HS-5 (cell line): ENCODE measurements at regions not wholly inside any gene's neighbourhood (a gene's known extent, or its start where the extent isn't known, plus 50 kb on each side); places are given as distances from the start of the nearest gene placed in this dataset.

Experiments
- DNase-seq: peaks from one replicate; pipeline ENCODE4 v3.0.0-alpha.2; 2012; ENCODE audit warnings: low read depth

DNA sequence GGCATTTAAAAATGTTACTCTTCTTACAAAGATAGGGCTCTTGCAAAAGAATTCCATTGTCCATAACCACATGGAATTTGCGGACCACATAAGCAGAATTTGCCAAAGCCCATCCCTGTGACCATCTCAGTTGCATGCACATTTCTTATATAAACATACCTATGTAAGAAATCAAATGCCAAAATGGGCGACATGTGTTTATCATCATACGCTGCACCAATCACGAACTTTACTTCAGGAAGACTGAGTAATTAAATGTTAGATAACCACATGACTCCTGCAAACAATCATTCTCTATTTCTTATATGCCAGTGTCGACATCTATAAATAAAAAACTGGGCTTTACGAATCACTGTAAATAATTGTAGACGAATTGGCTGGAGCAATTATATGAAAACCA, 186.1 kb upstream of the RBMS1 start:
- no peak for DNase-seq

- DNase-seq: no peak
Observed at GRCh38 chr2:160680294-160680693, 186.7 kb upstream of the RBMS1 start.

- DNase-seq: no peak
Observed at GRCh38 chr2:160680974-160681373, 187.4 kb upstream of the RBMS1 start.

- no peak for DNase-seq
Observed at GRCh38 chr2:160683206-160683605, 189.6 kb upstream of the RBMS1 start.

DNA sequence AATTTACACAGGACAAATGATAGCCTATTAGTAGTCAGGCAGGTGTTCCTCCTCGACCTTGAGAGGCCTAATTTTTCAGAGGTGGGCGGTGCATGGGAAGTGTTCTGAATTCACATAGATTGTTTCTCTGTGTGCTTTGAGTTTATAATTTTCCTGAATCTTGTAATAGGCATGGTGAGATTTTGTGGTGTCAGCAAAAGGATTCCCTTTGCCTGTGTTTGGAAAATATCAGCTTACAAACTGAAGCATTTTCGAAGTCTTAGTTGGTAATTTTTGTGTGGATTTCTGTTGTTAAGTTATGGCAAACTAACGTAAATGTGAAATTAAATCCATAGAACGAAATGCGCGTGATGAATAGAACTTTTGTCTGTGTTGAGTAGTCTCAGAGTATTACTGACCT, 194.0 kb upstream of the RBMS1 start:
- no peak for DNase-seq

DNA sequence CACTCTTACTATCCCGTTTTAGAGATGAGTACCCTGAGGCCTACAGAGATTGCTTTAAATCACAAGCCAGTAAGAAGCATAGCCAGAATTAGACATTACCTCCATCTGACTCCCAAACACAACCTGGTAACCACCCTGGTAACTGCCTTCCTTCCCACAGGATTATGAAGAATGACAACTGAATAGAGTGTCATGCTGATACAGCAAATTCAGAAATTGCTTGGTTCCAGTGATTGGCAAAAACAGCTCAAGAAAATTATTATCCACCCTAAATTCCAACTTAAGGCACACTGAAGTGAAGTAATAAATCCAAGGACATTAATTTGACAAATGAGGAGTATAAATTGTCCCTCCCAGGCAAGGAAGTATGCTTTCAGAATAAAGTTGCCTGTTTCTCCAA, 195.8 kb upstream of the RBMS1 start:
- DNase-seq: no peak

DNA sequence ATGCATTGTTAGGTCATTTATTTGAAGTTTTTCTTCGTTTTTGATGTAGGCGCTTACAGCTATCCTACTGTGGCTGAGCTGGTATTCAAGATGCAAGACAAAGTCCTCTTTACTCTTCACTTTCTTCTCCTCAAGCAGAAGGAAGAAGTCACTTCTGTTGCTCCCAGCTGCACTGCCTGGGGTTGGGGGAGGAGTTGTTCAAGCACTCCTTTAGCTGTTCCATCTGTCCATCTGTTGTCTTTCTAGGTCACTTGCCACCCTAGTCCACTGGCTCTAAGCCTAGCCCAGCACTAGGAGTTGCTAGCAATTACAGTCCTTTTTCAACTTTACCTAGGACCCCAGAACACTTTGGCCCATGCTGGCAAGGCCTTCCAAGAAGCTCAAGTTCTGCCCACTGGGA, 200.6 kb upstream of the RBMS1 start:
- no peak for DNase-seq

GRCh38 chr2:160694631-160695030, 201.0 kb upstream of the RBMS1 start:
- DNase-seq: no peak

- DNase-seq: no peak
Observed at GRCh38 chr2:160695402-160696086, 201.9 kb upstream of the RBMS1 start.

DNA sequence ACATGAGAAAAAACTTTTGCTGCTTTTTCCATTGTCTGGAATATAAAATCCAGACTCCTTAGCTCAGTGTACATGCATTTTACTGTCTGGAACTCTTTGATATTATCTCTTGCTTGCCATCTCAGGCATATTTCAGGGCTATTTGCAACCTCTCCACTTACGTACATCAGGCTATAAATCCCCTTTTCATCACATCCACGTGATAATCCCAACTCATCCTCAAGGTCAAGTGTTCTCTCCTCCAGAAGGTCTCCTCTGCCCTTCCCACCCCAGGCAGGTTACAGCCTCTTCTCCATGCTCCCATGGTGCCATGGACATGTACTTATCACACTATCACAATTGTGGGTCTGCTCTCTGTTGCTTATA, 202.5 kb upstream of the RBMS1 start:
- no peak for DNase-seq

- DNase-seq: no peak
Observed at GRCh38 chr2:160697817-160698216, 204.2 kb upstream of the RBMS1 start.

DNA sequence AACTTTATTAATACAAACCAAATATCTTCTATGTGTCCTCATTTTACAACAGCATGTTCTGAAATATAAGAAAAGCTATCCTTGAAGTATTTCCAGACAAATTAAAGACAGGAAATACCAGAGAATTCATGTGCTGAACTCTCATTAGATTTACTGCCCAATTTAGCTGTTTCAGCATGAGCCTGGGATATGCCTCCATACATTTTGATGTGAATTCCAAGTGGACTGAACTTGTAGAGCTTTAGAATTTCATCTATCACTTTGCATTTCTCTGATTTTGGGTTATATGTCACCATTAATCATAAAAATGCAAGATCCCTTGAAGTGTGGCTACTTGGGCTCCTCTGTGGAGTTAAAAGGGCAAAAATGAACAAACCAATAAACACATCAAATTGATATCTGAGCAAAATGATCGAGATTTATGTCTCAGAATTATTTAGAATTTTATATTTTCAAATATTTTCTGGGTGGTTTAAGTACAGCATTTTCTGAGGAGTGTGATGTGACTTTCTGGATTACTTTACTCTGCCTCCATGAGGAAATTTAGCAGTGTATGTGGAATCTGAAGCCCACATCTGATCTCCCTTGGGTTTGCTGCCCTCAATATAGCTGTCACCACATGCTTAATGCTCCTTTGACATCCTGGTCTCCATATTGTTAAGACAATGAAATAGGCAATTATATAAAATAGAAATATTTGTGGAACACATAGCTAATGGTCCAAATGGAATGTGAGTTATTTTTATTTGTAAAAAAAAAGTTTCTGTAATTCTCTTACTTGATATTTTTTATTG, 206.6 kb upstream of the RBMS1 start:
- no peak for DNase-seq

DNA sequence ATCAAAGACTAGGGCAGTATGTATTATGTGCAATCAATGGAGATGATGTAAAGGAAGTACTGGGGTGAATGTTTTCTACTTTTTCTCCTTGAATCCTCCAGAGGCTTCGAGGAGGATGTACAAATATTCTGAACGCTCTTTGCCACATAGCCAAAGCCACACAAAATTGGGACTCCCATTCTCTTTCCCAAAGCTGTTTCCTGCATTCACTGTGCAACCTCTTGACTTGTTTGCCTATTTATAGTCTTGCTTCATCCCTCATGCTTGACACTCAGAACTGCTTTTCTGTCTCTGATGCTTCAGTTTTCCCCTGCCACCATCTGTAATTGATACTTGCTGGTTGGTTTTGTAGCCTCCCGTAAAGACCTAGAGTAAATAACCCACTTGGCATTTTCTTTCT, 208.2 kb upstream of the RBMS1 start:
- DNase-seq: no peak

DNA sequence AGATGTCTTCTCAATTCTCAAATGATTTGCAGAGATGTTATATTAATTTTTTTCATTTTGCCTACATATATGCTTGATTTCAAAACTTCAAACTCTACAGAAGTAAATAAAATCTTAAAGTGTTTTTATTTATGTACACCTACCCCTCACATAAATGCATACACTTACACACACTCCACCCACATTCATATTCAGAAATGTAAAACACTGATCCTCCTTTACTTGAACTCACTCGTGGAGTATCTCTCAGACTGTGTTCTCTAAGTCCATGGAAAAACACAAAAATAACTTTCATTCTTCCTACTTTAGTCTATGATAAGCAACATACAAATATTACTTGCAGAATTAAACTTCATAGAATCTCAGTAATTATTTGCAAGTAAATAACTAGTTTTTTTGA, 209.1 kb upstream of the RBMS1 start:
- DNase-seq: no peak

DNA sequence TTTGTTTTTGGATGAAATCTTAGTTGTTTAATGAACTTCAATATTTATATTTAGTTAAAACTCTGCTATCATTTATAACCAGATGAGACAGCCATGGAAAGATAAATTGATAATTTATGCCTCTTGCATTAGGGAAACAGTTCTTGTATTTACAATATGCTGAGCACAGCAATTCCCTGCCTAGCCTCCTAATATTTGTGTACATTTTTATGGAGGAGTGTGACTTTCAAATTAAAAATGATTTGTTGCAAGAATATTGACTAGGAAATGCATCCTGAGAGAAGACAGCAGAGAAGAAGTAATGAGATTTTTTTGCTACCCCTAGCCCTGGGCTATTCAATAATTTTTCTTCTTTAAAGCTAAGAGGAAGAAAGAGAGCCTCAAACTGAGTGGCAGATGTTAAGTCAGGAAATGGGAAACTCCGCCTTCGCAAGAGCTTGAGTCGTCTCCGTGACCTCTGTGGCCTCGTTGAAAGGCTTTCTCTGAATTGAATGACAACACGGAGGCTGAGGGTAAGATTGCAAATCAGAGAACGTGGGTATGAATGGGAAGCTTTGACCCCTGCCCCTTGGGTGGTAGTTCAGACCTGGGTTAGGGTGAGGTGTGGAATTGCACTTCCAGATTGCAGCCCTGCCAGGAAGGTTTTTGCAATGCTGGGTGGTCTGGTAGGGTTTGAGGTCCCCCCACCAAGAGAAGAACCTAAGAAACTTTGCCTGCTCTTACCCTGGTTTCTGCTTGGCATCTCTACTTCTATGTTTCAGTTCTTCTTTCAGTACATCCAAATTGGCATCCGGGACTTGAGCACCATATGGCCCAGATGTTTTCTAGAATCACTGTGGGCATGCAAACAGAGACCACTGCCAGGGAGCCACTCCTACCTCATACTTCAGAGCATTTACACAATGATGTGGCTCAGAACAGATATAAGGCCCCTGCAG, 210.3 kb upstream of the RBMS1 start:
- DNase-seq: no peak

DNA sequence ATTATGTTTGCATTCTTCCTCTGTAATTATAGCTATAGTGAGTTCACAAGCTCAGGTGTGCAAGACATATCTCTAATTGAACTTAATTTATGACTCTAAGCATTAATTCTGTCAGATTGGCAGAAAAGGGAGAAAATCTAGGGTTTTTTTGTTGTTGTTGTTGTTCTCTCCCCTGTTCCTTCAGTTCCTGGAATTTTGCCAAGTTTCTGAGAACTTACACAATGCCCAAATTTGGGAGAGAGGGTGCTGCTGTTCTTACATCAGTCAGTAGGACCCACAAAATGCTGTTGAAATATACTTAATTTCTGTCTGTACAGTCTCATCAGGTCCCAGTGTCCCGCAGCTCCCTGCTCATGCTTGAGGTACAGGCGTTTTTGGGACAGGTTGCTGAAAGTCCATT, 221.8 kb upstream of the RBMS1 start:
- DNase-seq: no peak

DNA sequence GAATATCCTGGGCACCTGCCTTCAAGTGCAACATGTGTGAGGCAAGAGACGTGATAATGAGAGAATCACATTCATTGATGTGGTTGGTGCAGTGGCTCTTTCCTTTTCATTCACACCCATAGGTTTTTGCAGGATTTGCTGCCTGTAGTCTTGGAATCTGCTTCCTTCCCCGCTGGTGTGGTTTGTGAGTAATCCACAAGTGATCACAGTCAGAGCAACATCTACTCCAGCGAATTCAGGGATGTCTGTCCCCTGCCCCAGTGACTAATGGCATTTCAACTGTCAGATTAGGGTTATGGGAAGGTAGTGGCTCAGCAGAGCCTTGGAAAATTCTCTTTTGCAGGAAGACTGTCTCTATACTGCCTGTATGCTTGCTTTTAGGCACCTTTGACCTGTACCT, 225.5 kb upstream of the RBMS1 start:
- no peak for DNase-seq

- DNase-seq: no peak
Observed at GRCh38 chr2:160720098-160720497, 226.5 kb upstream of the RBMS1 start.

- DNase-seq: no peak
Observed at GRCh38 chr2:160721089-160722040, 227.8 kb upstream of the RBMS1 start.

- no peak for DNase-seq
Observed at GRCh38 chr2:160726046-160726445, 232.4 kb upstream of the RBMS1 start.

GRCh38 chr2:160730296-160730995, 236.8 kb upstream of the RBMS1 start:
- no peak for DNase-seq
